ENCODE measurements at regions not wholly inside any gene's neighbourhood (a gene's known extent, or its start where the extent isn't known, plus 50 kb on each side); places are given as distances from the start of the nearest gene placed in this dataset.

DNA sequence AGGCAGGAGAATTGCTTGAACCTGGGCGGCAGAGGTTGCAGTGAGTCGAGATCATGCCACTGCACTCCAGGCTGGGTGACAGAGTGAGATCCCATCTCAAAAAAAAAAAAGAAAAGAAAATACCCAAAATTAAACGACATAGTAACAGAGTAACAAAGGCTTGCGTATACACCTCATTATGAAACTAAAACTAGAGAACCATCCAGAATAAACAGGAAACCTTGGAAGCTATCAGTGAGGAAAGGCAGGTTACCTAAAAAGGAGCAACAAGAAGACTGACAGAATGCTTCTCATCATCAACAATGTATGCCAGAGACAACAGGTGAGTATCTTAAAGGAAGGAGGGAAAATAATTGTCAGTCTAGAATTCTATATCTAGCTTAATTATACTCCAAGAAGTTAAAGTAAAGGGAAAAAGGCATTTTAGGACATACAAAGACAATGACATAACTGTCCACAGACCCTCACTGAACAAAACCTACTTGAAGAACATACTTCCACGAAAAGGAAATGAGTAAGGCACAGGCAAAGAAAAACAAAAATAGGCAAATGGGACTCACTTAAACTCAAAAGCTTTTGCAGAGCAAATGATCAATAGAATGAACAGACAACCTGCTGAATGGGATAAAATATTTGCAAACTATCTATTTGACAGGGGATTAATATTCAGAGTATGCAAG is 64.1 kb upstream of the NT5E start:
- intact Hi-C loops (cut with micrococcal nuclease) = no loop called here
- Histone ChIP-seq H3K4me2 (ENCODE audit: insufficient read depth, low read length) (no peak overlapping the region), H3K36me3 (ENCODE audit: control insufficient read depth, insufficient read depth, low read length) (no peaks in the 10 kb centered on the region), H4K20me1 (replicated peaks; ENCODE audit: control insufficient read depth, insufficient read depth, low read length) (no peaks in the 10 kb centered on the region), H3K4me3 (no peak overlapping the region), H3K4me1 (replicated peaks in 1 of 2; ENCODE audit: control insufficient read depth in 2 of 2, insufficient read depth in 2 of 2, low read length in 2 of 2) (no peaks in the 10 kb centered on the region), H3K9ac (ENCODE audit: insufficient read depth in 1 of 2, low read depth in 2 of 2, low read length in 2 of 2) (no peak overlapping the region), H3K27me3 (ENCODE audit: control insufficient read depth in 2 of 2, insufficient read depth in 2 of 2, low read length in 2 of 2) (peaks cover 0 to 4% of the 10 kb centered on the region in 2 experiments; a peak in 1 of 5 replicates), H2AFZ (ENCODE audit: low read depth, low read length) (no peak overlapping the region), H3K9me1 (ENCODE audit: control insufficient read depth, insufficient read depth, low read length) (no peaks in the 10 kb centered on the region), H3K9me3 (replicated peaks; ENCODE audit: control insufficient read depth, insufficient read depth, low read depth, low read length) (no peaks in the 10 kb centered on the region), H3K27ac (ENCODE audit: extremely low read depth, low read depth, low read length) (no peak overlapping the region), H3K79me2 (ENCODE audit: control insufficient read depth, insufficient read depth, low read length) (no peaks in the 10 kb centered on the region)
- no peak for ATAC-seq
- 0% methylated on average over 5 of the region's 5 CpGs for WGBS (ENCODE audit: insufficient coverage, low coverage, missing lambda C conversion rate)
- TF ChIP-seq, protein P1, sequence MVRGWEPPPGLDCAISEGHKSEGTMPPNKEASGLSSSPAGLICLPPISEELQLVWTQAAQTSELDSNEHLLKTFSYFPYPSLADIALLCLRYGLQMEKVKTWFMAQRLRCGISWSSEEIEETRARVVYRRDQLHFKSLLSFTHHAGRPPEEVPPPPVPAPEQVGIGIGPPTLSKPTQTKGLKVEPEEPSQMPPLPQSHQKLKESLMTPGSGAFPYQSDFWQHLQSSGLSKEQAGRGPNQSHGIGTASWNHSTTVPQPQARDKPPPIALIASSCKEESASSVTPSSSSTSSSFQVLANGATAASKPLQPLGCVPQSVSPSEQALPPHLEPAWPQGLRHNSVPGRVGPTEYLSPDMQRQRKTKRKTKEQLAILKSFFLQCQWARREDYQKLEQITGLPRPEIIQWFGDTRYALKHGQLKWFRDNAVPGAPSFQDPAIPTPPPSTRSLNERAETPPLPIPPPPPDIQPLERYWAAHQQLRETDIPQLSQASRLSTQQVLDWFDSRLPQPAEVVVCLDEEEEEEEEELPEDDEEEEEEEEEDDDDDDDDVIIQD (CRISPR knock-in tag; IDR thresholded peaks at IDR 0.05) = no peak
- TF ChIP-seq MCM2 (IDR thresholded peaks at IDR 0.05; ENCODE audit: low read depth) = no peak
- TF ChIP-seq, protein P2, sequence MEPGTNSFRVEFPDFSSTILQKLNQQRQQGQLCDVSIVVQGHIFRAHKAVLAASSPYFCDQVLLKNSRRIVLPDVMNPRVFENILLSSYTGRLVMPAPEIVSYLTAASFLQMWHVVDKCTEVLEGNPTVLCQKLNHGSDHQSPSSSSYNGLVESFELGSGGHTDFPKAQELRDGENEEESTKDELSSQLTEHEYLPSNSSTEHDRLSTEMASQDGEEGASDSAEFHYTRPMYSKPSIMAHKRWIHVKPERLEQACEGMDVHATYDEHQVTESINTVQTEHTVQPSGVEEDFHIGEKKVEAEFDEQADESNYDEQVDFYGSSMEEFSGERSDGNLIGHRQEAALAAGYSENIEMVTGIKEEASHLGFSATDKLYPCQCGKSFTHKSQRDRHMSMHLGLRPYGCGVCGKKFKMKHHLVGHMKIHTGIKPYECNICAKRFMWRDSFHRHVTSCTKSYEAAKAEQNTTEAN (CRISPR knock-in tag; IDR thresholded peaks at IDR 0.05) = no peak
- no peak for TF ChIP-seq PREB (CRISPR knock-in tag; IDR thresholded peaks at IDR 0.05)
- no peak for TF ChIP-seq GATAD2A (IDR thresholded peaks at IDR 0.05)
- TF ChIP-seq TBL1XR1 (IDR thresholded peaks at IDR 0.05; ENCODE audit: low read length in 2 of 2) = no peak
- no peak for TF ChIP-seq POLR3A (IDR thresholded peaks at IDR 0.05; ENCODE audit: borderline replicate concordance, extremely low read depth, insufficient read depth, insufficient read length)
- no peak for TF ChIP-seq DACH1 (IDR thresholded peaks at IDR 0.05; ENCODE audit: partially characterized antibody)
- no peak for TF ChIP-seq SREBF1 (IDR thresholded peaks at IDR 0.05; ENCODE audit: borderline replicate concordance, low read depth, low read length)
- no peak for TF ChIP-seq POLR2G (IDR thresholded peaks at IDR 0.05; ENCODE audit: low read depth, low read length)
- no peak for TF ChIP-seq CGGBP1 (CRISPR knock-in tag; IDR thresholded peaks at IDR 0.05)
- no peak for TF ChIP-seq HLTF (IDR thresholded peaks at IDR 0.05)
- no peak for TF ChIP-seq ZNF354B (CRISPR knock-in tag; IDR thresholded peaks at IDR 0.05)
- no peak for TF ChIP-seq TEAD4 (IDR thresholded peaks at IDR 0.05; ENCODE audit: low read length)
- TF ChIP-seq TEAD4 (CRISPR knock-in tag; IDR thresholded peaks at IDR 0.05; ENCODE audit: borderline replicate concordance) = no peak
- TF ChIP-seq BRD9 (IDR thresholded peaks at IDR 0.05; ENCODE audit: low read depth, partially characterized antibody) = no peak
- TF ChIP-seq ETV1 (tag; conservative IDR thresholded peaks at IDR 0.05; ENCODE audit: low read depth) = no peak
- in situ Hi-C loops (cut with MboI) = no loop called here
- CTCF ChIA-PET (ENCODE audit: low intra/inter-chr PET ratio) = no interaction called here
- BruUV-seq (replicated peaks) = no TSS peak
- FAIRE-seq = no peak
- DNase-seq (ENCODE audit: extremely low read depth in 1 of 4, low spot score in 3 of 4) = no peak
- POLR2A ChIA-PET = interaction anchor here (1.0 kb wide), 1 partner anchor 19 kb away, joined by 3 read pairs; no protein-coding TSS in a partner anchor

Data from K562 (cell line).